HEK293T (cell line): ENCODE measurements at regions not wholly inside any gene's neighbourhood (a gene's known extent, or its start where the extent isn't known, plus 50 kb on each side); places are given as distances from the start of the nearest gene placed in this dataset.
"Not testable (repeated sequence)": the region's sequence is repeated elsewhere in the genome, so short reads cannot be mapped to it uniquely, and the experiment has no call there.

ENCODE experiments used
- ARNT ChIP-seq: fragments of 450-650 bp; IDR thresholded peaks from 2 replicates; pipeline ENCODE4 v1.6.1; 2017; ENCODE audit warnings: mild to moderate bottlenecking
- BHLHE40 ChIP-seq: fragments of 450-650 bp; IDR thresholded peaks from 2 replicates; pipeline ENCODE4 v1.6.1; 2016; ENCODE audit warnings: mild to moderate bottlenecking, moderate library complexity, borderline replicate concordance
- CTBP1 ChIP-seq: fragments of 450-650 bp; IDR thresholded peaks from 2 replicates; pipeline ENCODE4 v1.6.1; 2016; ENCODE audit warnings: borderline replicate concordance
- ELF4 ChIP-seq: fragments of 450-650 bp; IDR thresholded peaks from 2 replicates; pipeline ENCODE4 v1.6.1; 2017; ENCODE audit warnings: antibody characterized with exemption
- FOXA1 ChIP-seq: fragments of 450-650 bp; IDR thresholded peaks from 2 replicates; pipeline ENCODE4 v1.6.1; 2016; ENCODE audit warnings: mild to moderate bottlenecking
- FOXM1 ChIP-seq: fragments of 450-650 bp; IDR thresholded peaks from 2 replicates; pipeline ENCODE4 v1.6.1; 2017; ENCODE audit warnings: mild to moderate bottlenecking, borderline replicate concordance
- HDGF ChIP-seq: fragments of 450-650 bp; IDR thresholded peaks from 2 replicates; pipeline ENCODE4 v1.6.1; 2017; ENCODE audit warnings: antibody characterized with exemption, borderline replicate concordance
- SP1 ChIP-seq: fragments of 450-650 bp; IDR thresholded peaks from 2 replicates; pipeline ENCODE4 v1.6.1; 2017
- TARDBP ChIP-seq: fragments of 450-650 bp; IDR thresholded peaks from 2 replicates; pipeline ENCODE4 v1.6.1; 2016

DNA sequence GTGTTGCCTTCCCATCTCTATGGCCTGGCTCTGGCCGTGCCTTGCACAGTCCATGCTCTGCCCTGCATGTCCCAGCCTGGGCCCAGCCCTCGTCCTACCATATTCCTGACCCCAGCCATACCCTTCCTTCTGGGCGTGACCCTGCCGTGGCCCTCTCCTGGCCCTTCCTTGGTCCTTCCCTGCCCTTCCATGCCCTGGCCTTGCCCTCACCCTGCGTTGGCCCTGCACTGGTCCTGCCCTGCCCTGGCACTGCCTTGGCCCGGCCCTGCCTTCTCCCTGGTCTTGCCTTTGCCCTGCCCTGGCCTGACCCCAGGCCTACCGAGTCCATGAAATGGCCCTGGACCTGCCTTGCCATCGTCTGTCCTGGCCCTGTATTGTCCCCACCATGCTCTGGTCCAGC is 1561.8 kb downstream of the RPIA start:
- not testable (repeated sequence) for TF ChIP-seq CTBP1, ARNT, TARDBP, FOXA1, BHLHE40, SP1, HDGF, FOXM1, ELF4
